22Rv1 (cell line): ENCODE measurements at regions not wholly inside any gene's neighbourhood (a gene's known extent, or its start where the extent isn't known, plus 50 kb on each side); places are given as distances from the start of the nearest gene placed in this dataset.

Experiments
- H3K27ac ChIP-seq: fragments of 450-650 bp; 2 replicates; pipeline ENCODE4 v1.5.1; 2017
- CTCF ChIP-seq: fragments of 450-650 bp; IDR thresholded peaks from 2 replicates; pipeline ENCODE4 v1.5.1; 2017; ENCODE audit warnings: mild to moderate bottlenecking
- ZFX ChIP-seq: fragments of 450-650 bp; IDR thresholded peaks from 2 replicates; pipeline ENCODE4 v1.6.1; 2017; ENCODE audit warnings: antibody characterized with exemption, borderline replicate concordance

- H3K27ac ChIP-seq = no peak overlapping the region
- no peak for TF ChIP-seq ZFX
- no peak for TF ChIP-seq CTCF
Measured at GRCh38 chr10:8183241-8183704, 128.8 kb downstream of the GATA3 start.

- H3K27ac ChIP-seq = no peak overlapping the region
- no peak for TF ChIP-seq ZFX
- TF ChIP-seq CTCF = no peak
Measured at GRCh38 chr10:8187171-8187666, 132.7 kb downstream of the GATA3 start.

GRCh38 chr10:8189458-8189857, 135.0 kb downstream of the GATA3 start:
- H3K27ac ChIP-seq = no peak overlapping the region
- TF ChIP-seq ZFX (no peak), CTCF (no peak)

GRCh38 chr10:8192301-8192700, 137.8 kb downstream of the GATA3 start:
- TF ChIP-seq CTCF = no peak
- no peak for TF ChIP-seq ZFX
- H3K27ac ChIP-seq = no peak overlapping the region

GRCh38 chr10:8193546-8193945, 139.1 kb downstream of the GATA3 start:
- TF ChIP-seq CTCF (no peak), ZFX (no peak)
- H3K27ac ChIP-seq = no peak overlapping the region

GRCh38 chr10:8194050-8194449, 139.6 kb downstream of the GATA3 start:
- TF ChIP-seq CTCF (no peak), ZFX (no peak)
- no peak overlapping the region for H3K27ac ChIP-seq

- H3K27ac ChIP-seq = no peak overlapping the region
- TF ChIP-seq ZFX (no peak), CTCF (no peak)
Measured at GRCh38 chr10:8206882-8207281, 152.4 kb downstream of the GATA3 start.
